Thyroid gland (tissue), 4 donors: ENCODE measurements at regions not wholly inside any gene's neighbourhood (a gene's known extent, or its start where the extent isn't known, plus 50 kb on each side); places are given as distances from the start of the nearest gene placed in this dataset.
"Not testable (repeated sequence)": the region's sequence is repeated elsewhere in the genome, so short reads cannot be mapped to it uniquely, and the experiment has no call there.

Experiments used
- DNase-seq, 2 donors: peaks; one replicate each; pipeline ENCODE4 v3.0.0-alpha.2; 2019
- H3K27ac ChIP-seq, 3 donors: fragments of 200-600 bp; sonication (generic); 1 replicate in 2 of 3; 2 replicates in 1 of 3; pipeline ENCODE4 v1.5.1; 2016 to 2019; ENCODE audit warnings: mild to moderate bottlenecking in 1 of 3, moderate library complexity in 1 of 3
- H3K27me3 ChIP-seq: fragments of 200-600 bp; sonication (generic); one replicate; pipeline ENCODE4 v1.5.1; 2019
- H3K36me3 ChIP-seq, 2 donors: fragments of 200-600 bp; sonication (generic); one replicate each; pipeline ENCODE4 v1.5.1; 2016 to 2019
- H3K4me1 ChIP-seq, 2 donors: fragments of 200-600 bp; sonication (generic); one replicate each; pipeline ENCODE4 v1.5.1; 2017 to 2019
- H3K4me3 ChIP-seq, 3 donors: fragments of 200-600 bp; sonication (generic); replicated peaks in 1 of 3; 1 replicate in 2 of 3; 2 replicates in 1 of 3; pipeline ENCODE4 v1.5.1; 2016; ENCODE audit warnings: mild to moderate bottlenecking in 1 of 3
- H3K9me3 ChIP-seq: fragments of 200-600 bp; sonication (generic); one replicate; pipeline ENCODE4 v1.5.1; 2017
- POLR2A ChIP-seq, 2 donors: fragments of 450-650 bp; IDR thresholded peaks; one replicate each; pipeline ENCODE4 v1.6.1; 2017; ENCODE audit warnings: antibody characterized with exemption in 2 of 2, mild to moderate bottlenecking in 2 of 2, moderate library complexity in 1 of 2
- WGBS, 2 donors: methylation state at CpG; one replicate each; pipeline ENCODE4 v1.1.5; 2017; 5-methylcytosine and 5-hydroxymethylcytosine counted together
- intact Hi-C: fragments of 100-400 bp; cut with DNase I; formaldehyde crosslinking; loops from one replicate; pipeline ENCODE4 v1.15.1; 2023
- TF ChIP-seq, protein P1 (sequence below), 6 experiments: fragments of 200-600 bp in 3 of 6; fragments of 450-650 bp in 3 of 6; sonication (generic) in 3 of 6; IDR thresholded peaks; one replicate each; pipeline ENCODE4 v1.5.1; 2016 to 2019; ENCODE audit warnings: antibody characterized with exemption in 6 of 6, mild to moderate bottlenecking in 2 of 6, inconsistent platforms in 1 of 6, moderate library complexity in 1 of 6

- no peak for DNase-seq
- TF ChIP-seq, protein P1, sequence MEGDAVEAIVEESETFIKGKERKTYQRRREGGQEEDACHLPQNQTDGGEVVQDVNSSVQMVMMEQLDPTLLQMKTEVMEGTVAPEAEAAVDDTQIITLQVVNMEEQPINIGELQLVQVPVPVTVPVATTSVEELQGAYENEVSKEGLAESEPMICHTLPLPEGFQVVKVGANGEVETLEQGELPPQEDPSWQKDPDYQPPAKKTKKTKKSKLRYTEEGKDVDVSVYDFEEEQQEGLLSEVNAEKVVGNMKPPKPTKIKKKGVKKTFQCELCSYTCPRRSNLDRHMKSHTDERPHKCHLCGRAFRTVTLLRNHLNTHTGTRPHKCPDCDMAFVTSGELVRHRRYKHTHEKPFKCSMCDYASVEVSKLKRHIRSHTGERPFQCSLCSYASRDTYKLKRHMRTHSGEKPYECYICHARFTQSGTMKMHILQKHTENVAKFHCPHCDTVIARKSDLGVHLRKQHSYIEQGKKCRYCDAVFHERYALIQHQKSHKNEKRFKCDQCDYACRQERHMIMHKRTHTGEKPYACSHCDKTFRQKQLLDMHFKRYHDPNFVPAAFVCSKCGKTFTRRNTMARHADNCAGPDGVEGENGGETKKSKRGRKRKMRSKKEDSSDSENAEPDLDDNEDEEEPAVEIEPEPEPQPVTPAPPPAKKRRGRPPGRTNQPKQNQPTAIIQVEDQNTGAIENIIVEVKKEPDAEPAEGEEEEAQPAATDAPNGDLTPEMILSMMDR (IDR thresholded peaks at IDR 0.05), result no peak
- TF ChIP-seq POLR2A (IDR thresholded peaks at IDR 0.05), result no peak
- H3K9me3 ChIP-seq, result no peaks in the 10 kb centered on the region
- no peaks in the 10 kb centered on the region for H3K4me1 ChIP-seq
- no peaks in the 10 kb centered on the region for H3K27me3 ChIP-seq
- no peak overlapping the region for H3K4me3 ChIP-seq
- no peak overlapping the region for H3K27ac ChIP-seq
- intact Hi-C loops, result no loop called here
- H3K36me3 ChIP-seq, result no peaks in the 10 kb centered on the region
- WGBS, 2 donors, result 91 to 93% methylated on average over 3 of the region's 3 CpGs
Measured at GRCh38 chr2:188684795-188685194, 289.4 kb upstream of the COL3A1 start.

DNA sequence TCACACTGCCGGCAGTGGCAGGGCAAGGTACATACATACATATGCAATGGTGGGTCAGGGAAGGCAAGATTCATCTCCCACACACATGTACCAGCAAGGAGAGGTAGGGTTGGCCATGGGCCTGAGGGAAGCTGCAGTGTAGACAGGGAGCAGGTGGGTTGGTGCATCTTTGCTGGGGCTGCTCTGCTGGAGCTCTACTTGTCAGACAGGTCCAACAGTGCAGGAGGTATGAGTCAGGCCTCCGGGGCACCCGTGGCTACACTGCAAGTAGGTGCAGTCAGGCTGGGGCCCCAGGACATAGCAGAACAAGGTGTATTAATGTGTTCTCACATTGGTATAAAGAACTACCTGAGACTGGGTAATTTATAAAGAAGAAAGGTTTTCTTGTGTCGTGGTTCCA is 281.1 kb upstream of the COL3A1 start:
- 89 to 93% methylated on average over 4 of the region's 4 CpGs for WGBS, 2 donors
- Histone ChIP-seq H3K27ac (no peak overlapping the region), H3K4me1 (no peaks in the 10 kb centered on the region), H3K9me3 (no peaks in the 10 kb centered on the region), H3K4me3 (no peak overlapping the region), H3K27me3 (no peaks in the 10 kb centered on the region), H3K36me3 (no peaks in the 10 kb centered on the region)
- no peak for TF ChIP-seq POLR2A (IDR thresholded peaks at IDR 0.05)
- TF ChIP-seq, protein P1 (IDR thresholded peaks at IDR 0.05), result no peak
- no peak for DNase-seq
- intact Hi-C loops, result no loop called here

DNA sequence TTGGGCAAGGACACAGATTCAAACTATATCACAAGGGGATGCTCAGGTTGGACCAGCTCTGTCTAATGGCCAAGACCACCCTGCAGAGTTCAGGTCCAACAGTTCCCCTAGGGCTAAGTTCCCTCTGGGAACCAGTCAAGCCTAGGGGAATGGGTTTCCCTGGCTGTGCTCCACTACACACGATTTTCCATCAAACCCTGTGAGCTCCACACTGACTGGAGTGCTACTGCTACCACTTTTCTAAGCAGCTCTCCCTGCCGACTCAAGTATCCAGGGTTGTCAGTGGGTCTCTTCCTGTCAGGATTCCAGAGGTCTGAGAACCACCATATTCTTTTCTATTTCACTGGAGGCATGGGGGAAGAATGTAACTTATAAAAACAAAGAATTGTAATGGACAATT is 280.4 kb upstream of the COL3A1 start:
- Histone ChIP-seq H3K4me3 (no peak overlapping the region), H3K4me1 (no peaks in the 10 kb centered on the region), H3K9me3 (no peaks in the 10 kb centered on the region), H3K27me3 (no peaks in the 10 kb centered on the region), H3K27ac (no peak overlapping the region), H3K36me3 (no peaks in the 10 kb centered on the region)
- no peak for DNase-seq
- intact Hi-C loops, result no loop called here
- 56 to 78% methylated on average over 2 of the region's 2 CpGs for WGBS, 2 donors
- TF ChIP-seq POLR2A (IDR thresholded peaks at IDR 0.05), result no peak
- TF ChIP-seq, protein P1 (IDR thresholded peaks at IDR 0.05), result no peak

DNA sequence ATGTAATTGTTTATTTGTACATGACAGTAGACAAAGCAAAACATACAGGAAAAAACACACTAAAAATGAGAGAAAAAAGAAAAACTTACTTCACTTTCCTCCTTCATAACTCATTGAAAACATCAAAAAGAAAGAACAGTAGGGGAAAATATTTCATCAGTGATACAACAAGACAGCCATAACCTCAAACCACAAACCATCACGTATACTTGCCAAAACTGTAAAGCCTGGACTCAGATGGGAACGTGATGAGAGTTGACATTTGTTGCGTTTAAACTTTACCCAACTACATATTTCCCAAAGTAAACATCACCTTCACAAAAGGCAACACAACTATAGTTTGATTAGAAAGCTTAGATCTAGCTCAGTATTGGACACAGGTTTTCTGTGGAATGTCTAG is 278.2 kb upstream of the COL3A1 start:
- no peak for DNase-seq
- Histone ChIP-seq H3K27me3 (no peaks in the 10 kb centered on the region), H3K27ac (no peak overlapping the region), H3K9me3 (no peaks in the 10 kb centered on the region), H3K4me1 (no peaks in the 10 kb centered on the region), H3K36me3 (no peaks in the 10 kb centered on the region), H3K4me3 (no peak overlapping the region)
- no peak for TF ChIP-seq POLR2A (IDR thresholded peaks at IDR 0.05)
- TF ChIP-seq, protein P1 (IDR thresholded peaks at IDR 0.05), result no peak
- intact Hi-C loops, result no loop called here
- WGBS, 2 donors, result 58 to 73% methylated on average over 3 of the region's 3 CpGs

GRCh38 chr2:188698151-188698550 is 276.0 kb upstream of the COL3A1 start:
- 95 to 98% methylated on average over 1 of the region's 1 CpG for WGBS, 2 donors
- H3K9me3 ChIP-seq, H3K27ac ChIP-seq, H3K4me1 ChIP-seq, H3K36me3 ChIP-seq, intact Hi-C loops, DNase-seq, H3K27me3 ChIP-seq, H3K4me3 ChIP-seq: not testable (repeated sequence)

DNA sequence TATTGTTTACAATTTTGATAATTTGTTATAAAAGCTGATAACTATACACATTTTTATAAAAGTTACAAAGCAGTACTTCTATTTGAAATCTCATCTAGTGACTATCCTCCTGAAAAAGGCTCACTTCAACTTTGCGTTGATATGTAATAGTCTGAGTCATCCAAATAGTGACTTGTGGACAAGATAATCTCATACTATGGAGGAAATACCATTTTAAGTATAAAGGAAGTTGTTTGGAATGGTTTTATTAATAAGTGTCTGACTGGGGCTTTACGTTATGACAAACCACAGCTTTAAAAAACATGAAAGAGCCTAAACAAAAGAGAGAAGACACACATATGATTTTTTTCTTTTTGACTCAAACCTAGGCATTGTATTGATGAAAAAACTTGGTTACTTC is 272.3 kb upstream of the COL3A1 start:
- Histone ChIP-seq H3K4me1 (no peaks in the 10 kb centered on the region), H3K27me3 (no peaks in the 10 kb centered on the region), H3K27ac (no peak overlapping the region), H3K9me3 (no peaks in the 10 kb centered on the region), H3K36me3 (no peaks in the 10 kb centered on the region), H3K4me3 (no peak overlapping the region)
- TF ChIP-seq, protein P1 (IDR thresholded peaks at IDR 0.05), result no peak
- TF ChIP-seq POLR2A (IDR thresholded peaks at IDR 0.05), result no peak
- WGBS, 2 donors, result 75 to 79% methylated on average over 2 of the region's 2 CpGs
- intact Hi-C loops, result no loop called here
- no peak for DNase-seq
